Loucy (cell line): ENCODE measurements at regions not wholly inside any gene's neighbourhood (a gene's known extent, or its start where the extent isn't known, plus 50 kb on each side); places are given as distances from the start of the nearest gene placed in this dataset.

Source experiments
- CTCF ChIP-seq: fragments of 200-600 bp; sonication (generic); conservative IDR thresholded peaks from 2 replicates; pipeline ENCODE4 v1.5.1; 2014; ENCODE audit warnings: mild to moderate bottlenecking, antibody characterized with exemption, low read length
- EZH2phosphoT487 ChIP-seq: fragments of 200-600 bp; IDR thresholded peaks from 2 replicates; pipeline ENCODE4 v1.6.1; 2018; ENCODE audit warnings: antibody characterized with exemption, mild to moderate bottlenecking, moderate library complexity, borderline replicate concordance

GRCh38 chr14:43480976-43481375 lies 1026.1 kb downstream of the FSCB start:
- TF ChIP-seq CTCF: no peak
- no peak for TF ChIP-seq EZH2phosphoT487
